SK-N-SH (cell line): ENCODE measurements at regions not wholly inside any gene's neighbourhood (a gene's known extent, or its start where the extent isn't known, plus 50 kb on each side); places are given as distances from the start of the nearest gene placed in this dataset.

ENCODE experiments used
- CTCF ChIP-seq: fragments of 200-600 bp; sonication (generic); IDR thresholded peaks from 2 replicates; pipeline ENCODE4 v1.6.1; 2017; ENCODE audit warnings: antibody characterized with exemption, mild to moderate bottlenecking, moderate library complexity
- SMC3 ChIP-seq: IDR thresholded peaks from 2 replicates; pipeline ENCODE4 v1.6.1; 2012; ENCODE audit warnings: low read depth, low read length, improper control_type of control experiment

GRCh38 chr18:78660311-78660710 lies 319.3 kb upstream of the SALL3 start:
- TF ChIP-seq CTCF (no peak), SMC3 (no peak)
